ENCODE measurements at regions not wholly inside any gene's neighbourhood (a gene's known extent, or its start where the extent isn't known, plus 50 kb on each side); places are given as distances from the start of the nearest gene placed in this dataset.

GRCh38 chr4:120236873-120237272 is 170.2 kb upstream of the MAD2L1 start:
- dilution Hi-C loops (cut with HindIII; ENCODE audit: low sequenced_read_pairs, unreplicated experiment): no loop called here
- Histone ChIP-seq H3K9me1 (ENCODE audit: insufficient read depth, low read length) (no peaks in the 10 kb centered on the region), H3K4me1 (ENCODE audit: control insufficient read depth, insufficient read depth, low read length) (no peaks in the 10 kb centered on the region), H2BK15ac (ENCODE audit: low read depth, low read length) (no peak overlapping the region), H3K18ac (ENCODE audit: low read depth, low read length) (no peak overlapping the region), H4K5ac (ENCODE audit: low read depth, low read length) (no peak overlapping the region), H4K20me1 (ENCODE audit: insufficient read depth, low read length) (no peaks in the 10 kb centered on the region), H3K14ac (replicated peaks; ENCODE audit: low read depth, low read length) (no peak overlapping the region), H3K56ac (ENCODE audit: extremely low read depth, insufficient read depth, low read length) (no peak overlapping the region), H3K27me3 (ENCODE audit: control insufficient read depth, insufficient read depth, low read length) (no peaks in the 10 kb centered on the region), H3K9me3 (ENCODE audit: control insufficient read depth, insufficient read depth, low read length) (no peaks in the 10 kb centered on the region), H2AK5ac (ENCODE audit: low read depth, low read length) (no peak overlapping the region), H2AFZ (replicated peaks; ENCODE audit: low read length, poor library complexity) (no peak overlapping the region), H3K9ac (ENCODE audit: low read depth, low read length) (no peak overlapping the region), H3K4ac (ENCODE audit: low read depth, low read length) (no peak overlapping the region), H2BK20ac (ENCODE audit: low read depth, low read length) (no peak overlapping the region), H3K79me1 (ENCODE audit: low read depth in 1 of 2, low read length in 2 of 2) (no peaks in the 10 kb centered on the region), H2BK120ac (ENCODE audit: low read depth, low read length) (no peak overlapping the region), H3K27ac (ENCODE audit: insufficient read depth, low read length) (no peak overlapping the region), H4K8ac (ENCODE audit: low read depth in 2 of 2, low read length in 2 of 2) (no peak overlapping the region), H3K4me2 (ENCODE audit: low read depth, low read length) (no peak overlapping the region), H3K36me3 (ENCODE audit: control insufficient read depth, insufficient read depth, low read length) (no peaks in the 10 kb centered on the region), H2BK5ac (ENCODE audit: low read depth, low read length, poor library complexity, severe bottlenecking) (no peak overlapping the region), H3K23ac (ENCODE audit: low read depth, low read length) (no peak overlapping the region), H4K91ac (ENCODE audit: insufficient read depth, low read depth, low read length) (no peak overlapping the region), H3K4me3 (ENCODE audit: insufficient read depth, low read depth, low read length) (no peak overlapping the region), H2AK9ac (replicated peaks; ENCODE audit: low read depth, low read length, poor library complexity) (no peak overlapping the region)
- whole genome bisulfite sequencing, 2 experiments (ENCODE audit: extremely low coverage in 2 of 2, insufficient read length in 1 of 2): 50% methylated on average over 1 of the region's 5 CpGs; no CpG with 5 or more reads in 1 of the 2 experiments
- intact Hi-C loops (cut with micrococcal nuclease): no loop called here
- no TSS peak for BruUV-seq (replicated peaks)
- DNase-seq: no peak
- no peak for ATAC-seq (ENCODE audit: low read depth)
- in situ Hi-C loops (cut with MboI; ENCODE audit: low sequenced_read_pairs): no loop called here
- ChIA-PET CTCF (no interaction called here), POLR2A (ENCODE audit: unreplicated experiment) (no interaction called here)
- TF ChIP-seq MXI1 (IDR thresholded peaks at IDR 0.05; ENCODE audit: borderline replicate concordance, low read depth, low read length) (no peak), MAFK (IDR thresholded peaks at IDR 0.05; ENCODE audit: low read depth, low read length) (peak; percentile 91)

Measured in IMR-90 (cell line).